Stimulated activated effector memory CD8-positive, alpha-beta T cell treated with anti-CD3 and anti-CD28 coated beads, Interleukin-12 subunit alpha, Interleukin-12 subunit beta, amount 100 ng/mL, for 72 hours (primary cell): ENCODE measurements at regions not wholly inside any gene's neighbourhood (a gene's known extent, or its start where the extent isn't known, plus 50 kb on each side); places are given as distances from the start of the nearest gene placed in this dataset.
"Not testable (repeated sequence)": the region's sequence is repeated elsewhere in the genome, so short reads cannot be mapped to it uniquely, and the experiment has no call there.

ENCODE experiments used
- ATAC-seq: fragments of 150-1000 bp; cut with Tn5 transposase; 2 replicates; pipeline ENCODE4 v1.10.0; 2021
- DNase-seq, 2 donors: peaks; one replicate each; pipeline ENCODE4 v3.0.0; 2021 to 2022; ENCODE audit warnings: low spot score in 2 of 2
- H3K27ac Mint-ChIP-seq: one replicate; pipeline ENCODE4 v1.8.0; 2022; ENCODE audit warnings: mild to moderate bottlenecking, mixed read lengths
- H3K36me3 Mint-ChIP-seq: one replicate; pipeline ENCODE4 v1.8.0; 2022; ENCODE audit warnings: mild to moderate bottlenecking, mixed read lengths
- H3K4me1 Mint-ChIP-seq: one replicate; pipeline ENCODE4 v1.8.0; 2022; ENCODE audit warnings: mixed read lengths
- H3K4me3 Mint-ChIP-seq: one replicate; pipeline ENCODE4 v1.8.0; 2022; ENCODE audit warnings: mild to moderate bottlenecking, mixed read lengths
- H3K9me3 Mint-ChIP-seq: one replicate; pipeline ENCODE4 v1.8.0; 2022; ENCODE audit warnings: mixed read lengths

GRCh38 chr2:39849982-39850526, 71.0 kb upstream of the THUMPD2 start:
- ATAC-seq: no peak

GRCh38 chr2:39849064-39849463, 70.0 kb upstream of the THUMPD2 start:
- Mint-ChIP-seq H3K4me3 (no peak overlapping the region), H3K27ac (no peak overlapping the region), H3K9me3 (no peaks in the 10 kb centered on the region), H3K36me3 (no peaks in the 10 kb centered on the region), H3K4me1 (no peaks in the 10 kb centered on the region)
- no peak for ATAC-seq
- DNase-seq: no peak

More at GRCh38 chr2:39849982-39850526, 71.0 kb upstream of the THUMPD2 start:
- no peaks in the 10 kb centered on the region for H3K9me3 Mint-ChIP-seq
- no peak for DNase-seq
- no peak overlapping the region for H3K27ac Mint-ChIP-seq
- no peaks in the 10 kb centered on the region for H3K4me1 Mint-ChIP-seq
- H3K4me3 Mint-ChIP-seq: no peak overlapping the region
- H3K36me3 Mint-ChIP-seq: no peaks in the 10 kb centered on the region

GRCh38 chr2:39845460-39846146, 66.5 kb upstream of the THUMPD2 start:
- H3K36me3 Mint-ChIP-seq: no peaks in the 10 kb centered on the region
- no peak overlapping the region for H3K4me3 Mint-ChIP-seq
- no peaks in the 10 kb centered on the region for H3K4me1 Mint-ChIP-seq
- DNase-seq (no peak), ATAC-seq (peak; percentile 60)
- no peaks in the 10 kb centered on the region for H3K9me3 Mint-ChIP-seq
- H3K27ac Mint-ChIP-seq: no peak overlapping the region

GRCh38 chr2:39839261-39839848, 60.3 kb upstream of the THUMPD2 start:
- H3K4me1 Mint-ChIP-seq: no peaks in the 10 kb centered on the region
- H3K4me3 Mint-ChIP-seq: no peak overlapping the region
- H3K27ac Mint-ChIP-seq: no peak overlapping the region
- H3K36me3 Mint-ChIP-seq: no peaks in the 10 kb centered on the region
- ATAC-seq (peak; percentile 45), DNase-seq (no peak)
- no peaks in the 10 kb centered on the region for H3K9me3 Mint-ChIP-seq

- no peak overlapping the region for H3K4me3 Mint-ChIP-seq
- H3K36me3 Mint-ChIP-seq: no peaks in the 10 kb centered on the region
- ATAC-seq: peak; percentile 28
- H3K4me1 Mint-ChIP-seq: no peaks in the 10 kb centered on the region
- DNase-seq: no peak
- no peaks in the 10 kb centered on the region for H3K9me3 Mint-ChIP-seq
- H3K27ac Mint-ChIP-seq: no peak overlapping the region
These were observed 59.5 kb upstream of the THUMPD2 start for GRCh38 chr2:39838589-39838988.

- Mint-ChIP-seq H3K9me3 (no peaks in the 10 kb centered on the region), H3K4me3 (no peak overlapping the region), H3K36me3 (no peaks in the 10 kb centered on the region), H3K4me1 (no peaks in the 10 kb centered on the region), H3K27ac (no peak overlapping the region)
- ATAC-seq (peak; percentile 57), DNase-seq (no peak)
These were observed 58.9 kb upstream of the THUMPD2 start for GRCh38 chr2:39837856-39838453.

GRCh38 chr2:39836638-39837037, 57.6 kb upstream of the THUMPD2 start:
- no peaks in the 10 kb centered on the region for H3K4me1 Mint-ChIP-seq
- H3K9me3 Mint-ChIP-seq: no peaks in the 10 kb centered on the region
- no peak overlapping the region for H3K4me3 Mint-ChIP-seq

GRCh38 chr2:39834426-39834825, 55.4 kb upstream of the THUMPD2 start:
- Mint-ChIP-seq H3K36me3 (no peaks in the 10 kb centered on the region), H3K4me3 (no peak overlapping the region)
- ATAC-seq: no peak

More at GRCh38 chr2:39836638-39837037, 57.6 kb upstream of the THUMPD2 start:
- no peak for ATAC-seq
- H3K27ac Mint-ChIP-seq: no peak overlapping the region
- DNase-seq: no peak
- H3K36me3 Mint-ChIP-seq: no peaks in the 10 kb centered on the region

GRCh38 chr2:39830610-39831009, 51.6 kb upstream of the THUMPD2 start:
- not testable (repeated sequence) for H3K36me3 Mint-ChIP-seq, H3K4me1 Mint-ChIP-seq, DNase-seq, H3K4me3 Mint-ChIP-seq, H3K9me3 Mint-ChIP-seq, ATAC-seq, H3K27ac Mint-ChIP-seq

More at GRCh38 chr2:39834426-39834825, 55.4 kb upstream of the THUMPD2 start:
- Mint-ChIP-seq H3K27ac (no peak overlapping the region), H3K4me1 (no peaks in the 10 kb centered on the region), H3K9me3 (no peaks in the 10 kb centered on the region)
- no peak for DNase-seq
